T-cell (primary cell): ENCODE measurements at regions not wholly inside any gene's neighbourhood (a gene's known extent, or its start where the extent isn't known, plus 50 kb on each side); places are given as distances from the start of the nearest gene placed in this dataset.

Source experiments
- ATAC-seq, 4 experiments: fragments of 200-7000 bp in 3 of 4; fragments of 150-1000 bp in 1 of 4; cut with Tn5 transposase; replicated peaks in 1 of 4; 1 replicate in 3 of 4; 2 replicates in 1 of 4; pipeline ENCODE4 v1.10.0; 2021; ENCODE audit warnings: moderate library complexity in 3 of 4, mild to moderate bottlenecking in 2 of 4, moderate number of reproducible peaks in 1 of 4
- CTCF ChIA-PET, 2 donors: fragments of 300-600 bp; sonication (Branson Sonifier 250); formaldehyde crosslinking; loops; one replicate each; lab custom pipeline; 2022; ENCODE audit warnings: antibody characterized with exemption in 2 of 2; lab: Charles Lee
- POLR2A ChIA-PET, 2 donors: fragments of 300-600 bp; sonication (Branson Sonifier 250); formaldehyde crosslinking; loops; one replicate each; lab custom pipeline; 2022; ENCODE audit warnings: antibody characterized with exemption in 2 of 2; lab: Charles Lee
- DNase-seq, 35 experiments: peaks; one replicate each; pipeline versions ENCODE4 v3.0.0 to v3.0.0-alpha.2; 2013 to 2023
- H3K27ac ChIP-seq: one replicate; pipeline ENCODE4 v1.5.1; 2013; ENCODE audit warnings: low read length
- H3K27me3 ChIP-seq, 2 experiments: replicated peaks in 1 of 2; 1 replicate in 1 of 2; 2 replicates in 1 of 2; pipeline versions ENCODE4 v1.6.1 to v1.7.0; 2013; ENCODE audit warnings: low read length in 1 of 2, mixed read lengths in 1 of 2; ENCODE audit not compliant: control insufficient read depth in 2 of 2, insufficient read depth in 2 of 2; ENCODE audit errors: extremely low read depth in 1 of 2
- H3K36me3 ChIP-seq, 2 donors: 1 replicate in 1 of 2; 2 replicates in 1 of 2; pipeline versions ENCODE4 v1.6.1 to v1.7.0; 2013; ENCODE audit warnings: low read length in 1 of 2; ENCODE audit not compliant: control insufficient read depth in 2 of 2, insufficient read depth in 1 of 2; ENCODE audit errors: extremely low read depth in 1 of 2
- H3K4me1 ChIP-seq, 2 experiments: 1 replicate in 1 of 2; 2 replicates in 1 of 2; pipeline versions ENCODE4 v1.6.1 to v1.7.0; 2013; ENCODE audit warnings: low read length in 2 of 2, mixed read lengths in 1 of 2; ENCODE audit not compliant: insufficient read depth in 2 of 2, control insufficient read depth in 1 of 2; ENCODE audit errors: extremely low read depth in 1 of 2
- H3K4me3 ChIP-seq, 2 donors: 1 replicate in 1 of 2; 2 replicates in 1 of 2; pipeline versions ENCODE4 v1.5.1 to v1.7.0; 2013; ENCODE audit warnings: mild to moderate bottlenecking in 2 of 2, low read length in 1 of 2, moderate library complexity in 1 of 2; ENCODE audit not compliant: control insufficient read depth in 1 of 2; ENCODE audit errors: extremely low read depth in 1 of 2
- H3K9me3 ChIP-seq: 2 replicates; pipeline ENCODE4 v1.7.0; 2013
- H3K27ac Mint-ChIP-seq, 2 donors: one replicate each; pipeline ENCODE4 v1.8.0; 2020 to 2021; ENCODE audit warnings: mild to moderate bottlenecking in 2 of 2, mixed read lengths in 2 of 2
- H3K27me3 Mint-ChIP-seq, 2 donors: one replicate each; pipeline ENCODE4 v1.8.0; 2021 to 2022; ENCODE audit warnings: mixed read lengths in 2 of 2
- H3K36me3 Mint-ChIP-seq: one replicate; pipeline ENCODE4 v1.8.0; 2021; ENCODE audit warnings: mixed read lengths
- H3K4me1 Mint-ChIP-seq, 3 donors: one replicate each; pipeline ENCODE4 v1.8.0; 2020 to 2022; ENCODE audit warnings: mixed read lengths in 3 of 3, mild to moderate bottlenecking in 1 of 3
- H3K4me3 Mint-ChIP-seq, 3 donors: one replicate each; pipeline ENCODE4 v1.8.0; 2020 to 2022; ENCODE audit warnings: mild to moderate bottlenecking in 3 of 3, mixed read lengths in 3 of 3, moderate library complexity in 3 of 3
- H3K9me3 Mint-ChIP-seq, 3 donors: one replicate each; pipeline ENCODE4 v1.8.0; 2020 to 2022; ENCODE audit warnings: mixed read lengths in 3 of 3
- WGBS: methylation state at CpG from one replicate; pipeline ENCODE4 v1.1.5; 2013; ENCODE audit warnings: missing lambda C conversion rate; ENCODE audit not compliant: insufficient coverage; 5-methylcytosine and 5-hydroxymethylcytosine counted together

DNA sequence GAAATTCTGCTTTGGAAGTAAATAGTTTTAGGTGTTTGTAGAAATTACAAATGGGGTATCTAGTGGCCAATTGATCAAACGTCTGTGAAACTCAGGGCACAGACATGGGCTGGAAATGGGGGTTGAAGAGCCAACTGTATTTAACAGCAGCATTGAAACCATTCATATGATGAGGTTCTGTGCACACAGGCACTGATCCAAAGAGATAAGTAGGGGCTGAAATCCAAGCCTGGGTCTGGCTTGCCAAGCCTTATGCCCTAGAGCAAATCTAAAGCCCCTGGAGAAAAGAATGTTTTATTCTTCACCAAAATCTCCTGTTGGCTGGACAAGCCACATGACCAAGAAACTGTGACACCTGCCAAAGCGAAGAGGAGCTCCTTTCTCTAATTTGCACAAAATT lies 67.6 kb upstream of the ST6GALNAC5 start:
- no peaks in the 10 kb centered on the region for H3K36me3 ChIP-seq
- ATAC-seq: no peak
- no peaks in the 10 kb centered on the region for H3K27me3 ChIP-seq
- H3K9me3 Mint-ChIP-seq: no peaks in the 10 kb centered on the region
- DNase-seq: no peak
- no peaks in the 10 kb centered on the region for H3K4me1 Mint-ChIP-seq
- H3K9me3 ChIP-seq: no peaks in the 10 kb centered on the region
- CTCF ChIA-PET: no interaction called here
- peaks cover 0 to 6% of the 10 kb centered on the region in 2 donors for H3K27me3 Mint-ChIP-seq
- H3K4me3 ChIP-seq: no peak overlapping the region
- H3K27ac Mint-ChIP-seq: no peak overlapping the region
- H3K4me1 ChIP-seq: no peaks in the 10 kb centered on the region
- no peaks in the 10 kb centered on the region for H3K36me3 Mint-ChIP-seq
- POLR2A ChIA-PET: no interaction called here
- H3K27ac ChIP-seq: no peak overlapping the region
- WGBS: no CpG with 5 or more reads among the region's 2 CpGs
- no peak overlapping the region for H3K4me3 Mint-ChIP-seq

DNA sequence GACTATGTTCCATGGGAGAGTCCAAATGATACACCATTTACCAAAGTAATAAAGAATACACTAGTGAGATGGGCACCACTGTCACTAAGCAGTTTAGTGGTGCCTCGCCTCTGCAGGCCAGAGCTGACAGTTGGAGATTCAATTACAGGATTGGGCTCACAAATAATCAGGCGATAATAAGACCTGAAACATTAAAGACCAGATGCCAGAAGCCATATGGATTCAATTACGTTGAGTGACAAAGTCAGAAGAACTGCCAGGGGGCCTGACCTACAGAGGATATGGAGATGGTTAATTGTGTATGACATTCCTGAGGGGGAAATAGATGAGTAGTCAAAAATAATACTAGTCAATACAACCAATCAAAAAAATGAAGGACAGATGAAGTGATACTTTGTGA lies 65.2 kb upstream of the ST6GALNAC5 start:
- ATAC-seq: no peak
- Mint-ChIP-seq H3K27me3 (peaks cover 0 to 6% of the 10 kb centered on the region in 2 donors), H3K4me3 (no peak overlapping the region), H3K36me3 (no peaks in the 10 kb centered on the region), H3K9me3 (no peaks in the 10 kb centered on the region), H3K27ac (no peak overlapping the region), H3K4me1 (no peaks in the 10 kb centered on the region)
- WGBS: 60% methylated on average over 2 of the region's 3 CpGs
- Histone ChIP-seq H3K27ac (no peak overlapping the region), H3K27me3 (no peaks in the 10 kb centered on the region), H3K9me3 (no peaks in the 10 kb centered on the region), H3K4me1 (no peaks in the 10 kb centered on the region), H3K36me3 (no peaks in the 10 kb centered on the region), H3K4me3 (no peak overlapping the region)
- ChIA-PET CTCF (no interaction called here), POLR2A (no interaction called here)
- no peak for DNase-seq

DNA sequence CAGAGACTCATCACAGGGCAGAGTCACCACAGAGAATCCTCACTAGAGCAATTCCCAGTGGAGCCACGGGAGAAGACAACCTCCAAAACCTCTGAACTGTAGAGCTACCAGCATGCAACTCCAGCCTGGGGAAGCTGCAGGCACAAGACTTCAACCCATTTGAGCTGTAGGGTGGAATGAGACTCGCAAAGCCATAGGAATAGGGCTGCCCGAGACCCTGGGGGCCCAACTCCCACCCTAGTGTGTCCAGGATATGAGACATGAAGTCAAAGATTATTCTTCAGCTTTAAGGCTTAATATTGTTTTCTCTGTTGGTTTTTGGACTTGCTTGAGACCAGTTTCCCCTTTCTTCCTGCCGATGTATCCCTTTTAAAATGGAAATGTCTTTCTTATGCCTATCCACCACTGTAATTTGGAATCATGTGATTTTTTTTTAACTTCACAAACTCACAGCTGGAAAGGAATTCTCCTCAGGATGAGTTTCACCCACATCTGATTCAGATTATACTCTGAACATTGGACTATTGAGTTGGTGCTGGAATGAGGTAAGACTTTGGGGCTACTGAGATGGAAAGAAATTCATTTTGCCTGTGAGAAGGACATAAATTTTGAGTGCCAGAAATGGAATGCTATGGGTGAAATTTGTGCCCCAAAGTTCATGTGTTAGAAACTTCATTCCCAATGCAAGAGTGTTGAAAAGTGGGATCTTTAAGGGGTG lies 59.6 kb upstream of the ST6GALNAC5 start:
- Histone ChIP-seq H3K4me3 (no peak overlapping the region), H3K36me3 (no peaks in the 10 kb centered on the region), H3K27me3 (no peaks in the 10 kb centered on the region), H3K9me3 (no peaks in the 10 kb centered on the region), H3K27ac (no peak overlapping the region), H3K4me1 (no peaks in the 10 kb centered on the region)
- DNase-seq: no peak
- H3K4me3 Mint-ChIP-seq: no peak overlapping the region
- ChIA-PET POLR2A (no interaction called here), CTCF (no interaction called here)
- 87% methylated on average over 2 of the region's 4 CpGs for WGBS
- no peak for ATAC-seq
- no peaks in the 10 kb centered on the region for H3K9me3 Mint-ChIP-seq
- H3K36me3 Mint-ChIP-seq: no peaks in the 10 kb centered on the region
- H3K27ac Mint-ChIP-seq: no peak overlapping the region
- H3K4me1 Mint-ChIP-seq: no peaks in the 10 kb centered on the region
- peaks cover 0 to 6% of the 10 kb centered on the region in 2 donors for H3K27me3 Mint-ChIP-seq
